ENCODE measurements at regions not wholly inside any gene's neighbourhood (a gene's known extent, or its start where the extent isn't known, plus 50 kb on each side); places are given as distances from the start of the nearest gene placed in this dataset.
A peak's percentile ranks its signal among the peaks of the same experiment; 100 is the strongest.

DNA sequence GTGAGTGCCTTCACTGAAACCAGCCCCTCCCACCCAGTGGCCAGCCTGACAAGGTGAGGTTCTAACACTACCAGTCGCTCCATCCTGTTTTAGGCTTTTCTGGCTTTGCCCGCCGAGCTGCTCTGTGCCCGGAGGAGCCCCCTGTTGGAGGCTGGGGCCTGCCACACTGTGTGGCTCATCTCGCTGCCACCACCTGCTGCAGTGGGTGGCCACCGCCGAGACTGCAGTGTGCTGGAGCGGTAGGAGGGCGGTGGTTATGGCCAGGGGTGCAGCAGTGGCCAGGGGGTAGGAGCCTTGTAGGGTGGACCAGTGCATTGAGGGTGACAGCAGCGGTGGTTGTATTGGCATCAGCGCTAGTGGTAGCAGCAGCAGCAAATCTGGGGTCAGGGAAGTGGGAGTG lies 74.7 kb upstream of the PCAT7 start:
- no peak for TF ChIP-seq TCF7L2 (IDR thresholded peaks at IDR 0.05; ENCODE audit: low read depth, low read length)
- TF ChIP-seq, protein P1, sequence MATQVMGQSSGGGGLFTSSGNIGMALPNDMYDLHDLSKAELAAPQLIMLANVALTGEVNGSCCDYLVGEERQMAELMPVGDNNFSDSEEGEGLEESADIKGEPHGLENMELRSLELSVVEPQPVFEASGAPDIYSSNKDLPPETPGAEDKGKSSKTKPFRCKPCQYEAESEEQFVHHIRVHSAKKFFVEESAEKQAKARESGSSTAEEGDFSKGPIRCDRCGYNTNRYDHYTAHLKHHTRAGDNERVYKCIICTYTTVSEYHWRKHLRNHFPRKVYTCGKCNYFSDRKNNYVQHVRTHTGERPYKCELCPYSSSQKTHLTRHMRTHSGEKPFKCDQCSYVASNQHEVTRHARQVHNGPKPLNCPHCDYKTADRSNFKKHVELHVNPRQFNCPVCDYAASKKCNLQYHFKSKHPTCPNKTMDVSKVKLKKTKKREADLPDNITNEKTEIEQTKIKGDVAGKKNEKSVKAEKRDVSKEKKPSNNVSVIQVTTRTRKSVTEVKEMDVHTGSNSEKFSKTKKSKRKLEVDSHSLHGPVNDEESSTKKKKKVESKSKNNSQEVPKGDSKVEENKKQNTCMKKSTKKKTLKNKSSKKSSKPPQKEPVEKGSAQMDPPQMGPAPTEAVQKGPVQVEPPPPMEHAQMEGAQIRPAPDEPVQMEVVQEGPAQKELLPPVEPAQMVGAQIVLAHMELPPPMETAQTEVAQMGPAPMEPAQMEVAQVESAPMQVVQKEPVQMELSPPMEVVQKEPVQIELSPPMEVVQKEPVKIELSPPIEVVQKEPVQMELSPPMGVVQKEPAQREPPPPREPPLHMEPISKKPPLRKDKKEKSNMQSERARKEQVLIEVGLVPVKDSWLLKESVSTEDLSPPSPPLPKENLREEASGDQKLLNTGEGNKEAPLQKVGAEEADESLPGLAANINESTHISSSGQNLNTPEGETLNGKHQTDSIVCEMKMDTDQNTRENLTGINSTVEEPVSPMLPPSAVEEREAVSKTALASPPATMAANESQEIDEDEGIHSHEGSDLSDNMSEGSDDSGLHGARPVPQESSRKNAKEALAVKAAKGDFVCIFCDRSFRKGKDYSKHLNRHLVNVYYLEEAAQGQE (IDR thresholded peaks at IDR 0.05; ENCODE audit: insufficient read depth in 1 of 2, low read depth in 2 of 2, low read length in 1 of 2), result no peak
- TF ChIP-seq, protein P2, sequence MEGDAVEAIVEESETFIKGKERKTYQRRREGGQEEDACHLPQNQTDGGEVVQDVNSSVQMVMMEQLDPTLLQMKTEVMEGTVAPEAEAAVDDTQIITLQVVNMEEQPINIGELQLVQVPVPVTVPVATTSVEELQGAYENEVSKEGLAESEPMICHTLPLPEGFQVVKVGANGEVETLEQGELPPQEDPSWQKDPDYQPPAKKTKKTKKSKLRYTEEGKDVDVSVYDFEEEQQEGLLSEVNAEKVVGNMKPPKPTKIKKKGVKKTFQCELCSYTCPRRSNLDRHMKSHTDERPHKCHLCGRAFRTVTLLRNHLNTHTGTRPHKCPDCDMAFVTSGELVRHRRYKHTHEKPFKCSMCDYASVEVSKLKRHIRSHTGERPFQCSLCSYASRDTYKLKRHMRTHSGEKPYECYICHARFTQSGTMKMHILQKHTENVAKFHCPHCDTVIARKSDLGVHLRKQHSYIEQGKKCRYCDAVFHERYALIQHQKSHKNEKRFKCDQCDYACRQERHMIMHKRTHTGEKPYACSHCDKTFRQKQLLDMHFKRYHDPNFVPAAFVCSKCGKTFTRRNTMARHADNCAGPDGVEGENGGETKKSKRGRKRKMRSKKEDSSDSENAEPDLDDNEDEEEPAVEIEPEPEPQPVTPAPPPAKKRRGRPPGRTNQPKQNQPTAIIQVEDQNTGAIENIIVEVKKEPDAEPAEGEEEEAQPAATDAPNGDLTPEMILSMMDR (IDR thresholded peaks at IDR 0.05), result no peak
- no peak for TF ChIP-seq SIN3A (IDR thresholded peaks at IDR 0.05; ENCODE audit: borderline replicate concordance, insufficient read depth, low read depth, low read length)
- no peak for TF ChIP-seq POLR2AphosphoS5 (IDR thresholded peaks at IDR 0.05; ENCODE audit: low read depth, low read length)
- in situ Hi-C loops (cut with HindIII; ENCODE audit: low pct_unique_long_range_greater_than_20kb, low sequenced_read_pairs), result no loop called here
- ChIA-PET CTCF (no interaction called here), POLR2A (no interaction called here)
- ATAC-seq (peak; percentile 62; the same call in 1 of the 2 replicates), DNase-seq (ENCODE audit: low read depth, low spot score) (no peak)
- intact Hi-C loops (cut with micrococcal nuclease; ENCODE audit: unreplicated experiment), result no loop called here
- H3K27ac ChIP-seq (ENCODE audit: low read length), result no peak overlapping the region
- H3K4me3 ChIP-seq (ENCODE audit: low read depth in 2 of 2, low read length in 2 of 2), result no peak overlapping the region
- no peaks in the 10 kb centered on the region for H3K9me3 ChIP-seq (ENCODE audit: control insufficient read depth, insufficient read depth, low read depth, low read length)
- H3K4me1 ChIP-seq (ENCODE audit: control insufficient read depth, insufficient read depth, low read length), result no peaks in the 10 kb centered on the region
- BruUV-seq (replicated peaks), result no TSS peak
- no peaks in the 10 kb centered on the region for H3K36me3 ChIP-seq (ENCODE audit: control insufficient read depth, insufficient read depth, low read length)
- H3K27me3 ChIP-seq (ENCODE audit: control insufficient read depth, insufficient read depth, low read length), result no peaks in the 10 kb centered on the region

DNA sequence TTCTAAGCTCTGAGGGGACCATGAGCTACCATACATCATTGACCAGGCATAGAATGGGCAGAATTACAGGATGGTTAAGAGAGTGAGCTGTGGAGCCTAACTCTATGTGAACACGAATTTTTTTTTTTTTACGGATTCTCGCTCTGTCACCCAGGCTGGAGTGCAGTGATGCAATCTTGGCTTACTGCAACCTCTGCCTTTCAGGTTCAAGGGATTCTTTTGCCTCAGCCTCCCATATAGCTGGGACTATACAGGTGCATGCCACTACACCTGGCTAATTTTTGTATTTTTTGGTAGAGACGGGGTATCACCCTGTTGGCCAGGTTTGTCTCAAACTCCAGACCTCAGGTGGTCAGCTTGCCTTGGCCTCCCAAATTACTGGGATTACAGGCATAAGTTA lies 72.8 kb upstream of the PCAT7 start:
- H3K4me3 ChIP-seq (ENCODE audit: low read depth in 2 of 2, low read length in 2 of 2), result no peak overlapping the region
- intact Hi-C loops (cut with micrococcal nuclease; ENCODE audit: unreplicated experiment) (no loop called here), in situ Hi-C loops (cut with HindIII; ENCODE audit: low pct_unique_long_range_greater_than_20kb, low sequenced_read_pairs) (no loop called here)
- H3K27ac ChIP-seq (ENCODE audit: low read length), result no peak overlapping the region
- no peaks in the 10 kb centered on the region for H3K36me3 ChIP-seq (ENCODE audit: control insufficient read depth, insufficient read depth, low read length)
- TF ChIP-seq, protein P2 (IDR thresholded peaks at IDR 0.05), result no peak
- TF ChIP-seq TCF7L2 (IDR thresholded peaks at IDR 0.05; ENCODE audit: low read depth, low read length) (no peak), SIN3A (IDR thresholded peaks at IDR 0.05; ENCODE audit: borderline replicate concordance, insufficient read depth, low read depth, low read length) (no peak), POLR2AphosphoS5 (IDR thresholded peaks at IDR 0.05; ENCODE audit: low read depth, low read length) (no peak)
- TF ChIP-seq, protein P1 (IDR thresholded peaks at IDR 0.05; ENCODE audit: insufficient read depth in 1 of 2, low read depth in 2 of 2, low read length in 1 of 2), result no peak
- no peaks in the 10 kb centered on the region for H3K9me3 ChIP-seq (ENCODE audit: control insufficient read depth, insufficient read depth, low read depth, low read length)
- ChIA-PET POLR2A (no interaction called here), CTCF (no interaction called here)
- H3K27me3 ChIP-seq (ENCODE audit: control insufficient read depth, insufficient read depth, low read length), result no peaks in the 10 kb centered on the region
- ATAC-seq, result no peak
- no peaks in the 10 kb centered on the region for H3K4me1 ChIP-seq (ENCODE audit: control insufficient read depth, insufficient read depth, low read length)
- no TSS peak for BruUV-seq (replicated peaks)
- no peak for DNase-seq (ENCODE audit: low read depth, low spot score)
